ENCODE measurements at regions not wholly inside any gene's neighbourhood (a gene's known extent, or its start where the extent isn't known, plus 50 kb on each side); places are given as distances from the start of the nearest gene placed in this dataset.

DNA sequence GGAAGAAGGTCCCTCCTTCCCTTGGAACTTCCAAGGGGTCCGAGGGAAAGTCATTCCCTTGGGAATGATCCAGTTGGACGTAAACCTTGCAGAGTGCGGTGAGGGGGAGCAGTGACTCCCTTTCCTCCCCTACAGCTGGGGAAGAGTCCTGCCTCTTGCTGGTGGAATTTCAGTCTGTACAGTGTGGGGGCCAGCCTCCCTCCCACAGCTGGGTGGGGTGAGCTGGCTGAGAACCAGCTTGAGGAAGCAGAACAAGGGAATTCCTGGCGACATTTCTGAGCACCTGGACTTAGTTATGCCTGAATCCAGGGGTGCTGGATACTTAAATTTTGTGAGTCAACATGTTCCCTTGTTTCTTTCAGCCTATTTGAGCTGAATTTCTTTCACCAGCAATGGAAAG, 152.0 kb downstream of the ANKRD60 start:
- TF ChIP-seq, protein P1, sequence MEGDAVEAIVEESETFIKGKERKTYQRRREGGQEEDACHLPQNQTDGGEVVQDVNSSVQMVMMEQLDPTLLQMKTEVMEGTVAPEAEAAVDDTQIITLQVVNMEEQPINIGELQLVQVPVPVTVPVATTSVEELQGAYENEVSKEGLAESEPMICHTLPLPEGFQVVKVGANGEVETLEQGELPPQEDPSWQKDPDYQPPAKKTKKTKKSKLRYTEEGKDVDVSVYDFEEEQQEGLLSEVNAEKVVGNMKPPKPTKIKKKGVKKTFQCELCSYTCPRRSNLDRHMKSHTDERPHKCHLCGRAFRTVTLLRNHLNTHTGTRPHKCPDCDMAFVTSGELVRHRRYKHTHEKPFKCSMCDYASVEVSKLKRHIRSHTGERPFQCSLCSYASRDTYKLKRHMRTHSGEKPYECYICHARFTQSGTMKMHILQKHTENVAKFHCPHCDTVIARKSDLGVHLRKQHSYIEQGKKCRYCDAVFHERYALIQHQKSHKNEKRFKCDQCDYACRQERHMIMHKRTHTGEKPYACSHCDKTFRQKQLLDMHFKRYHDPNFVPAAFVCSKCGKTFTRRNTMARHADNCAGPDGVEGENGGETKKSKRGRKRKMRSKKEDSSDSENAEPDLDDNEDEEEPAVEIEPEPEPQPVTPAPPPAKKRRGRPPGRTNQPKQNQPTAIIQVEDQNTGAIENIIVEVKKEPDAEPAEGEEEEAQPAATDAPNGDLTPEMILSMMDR (conservative IDR thresholded peaks at IDR 0.05; ENCODE audit: low read depth, low read length) = no peak
- TF ChIP-seq EZH2 (IDR thresholded peaks at IDR 0.05; ENCODE audit: borderline replicate concordance, low read depth, low read length, poor library complexity, severe bottlenecking) = no peak
